PC-3 (cell line): ENCODE measurements at regions not wholly inside any gene's neighbourhood (a gene's known extent, or its start where the extent isn't known, plus 50 kb on each side); places are given as distances from the start of the nearest gene placed in this dataset.

Experiments
- EZH2 ChIP-seq: fragments of 300-600 bp; sonication (generic); IDR thresholded peaks from one replicate; pipeline ENCODE4 v1.6.1; 2017; ENCODE audit warnings: antibody characterized with exemption, mild to moderate bottlenecking, low read length; ENCODE audit not compliant: unreplicated experiment
- TF ChIP-seq, protein P1 (sequence below): fragments of 300-600 bp; sonication (generic); conservative IDR thresholded peaks from 2 replicates; pipeline ENCODE4 v1.5.1; 2017; ENCODE audit warnings: antibody characterized with exemption, low read depth, mild to moderate bottlenecking, low read length

- TF ChIP-seq, protein P1, sequence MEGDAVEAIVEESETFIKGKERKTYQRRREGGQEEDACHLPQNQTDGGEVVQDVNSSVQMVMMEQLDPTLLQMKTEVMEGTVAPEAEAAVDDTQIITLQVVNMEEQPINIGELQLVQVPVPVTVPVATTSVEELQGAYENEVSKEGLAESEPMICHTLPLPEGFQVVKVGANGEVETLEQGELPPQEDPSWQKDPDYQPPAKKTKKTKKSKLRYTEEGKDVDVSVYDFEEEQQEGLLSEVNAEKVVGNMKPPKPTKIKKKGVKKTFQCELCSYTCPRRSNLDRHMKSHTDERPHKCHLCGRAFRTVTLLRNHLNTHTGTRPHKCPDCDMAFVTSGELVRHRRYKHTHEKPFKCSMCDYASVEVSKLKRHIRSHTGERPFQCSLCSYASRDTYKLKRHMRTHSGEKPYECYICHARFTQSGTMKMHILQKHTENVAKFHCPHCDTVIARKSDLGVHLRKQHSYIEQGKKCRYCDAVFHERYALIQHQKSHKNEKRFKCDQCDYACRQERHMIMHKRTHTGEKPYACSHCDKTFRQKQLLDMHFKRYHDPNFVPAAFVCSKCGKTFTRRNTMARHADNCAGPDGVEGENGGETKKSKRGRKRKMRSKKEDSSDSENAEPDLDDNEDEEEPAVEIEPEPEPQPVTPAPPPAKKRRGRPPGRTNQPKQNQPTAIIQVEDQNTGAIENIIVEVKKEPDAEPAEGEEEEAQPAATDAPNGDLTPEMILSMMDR: no peak
- TF ChIP-seq EZH2: no peak
Observed at GRCh38 chr18:43668866-43669265, 391.6 kb upstream of the SYT4 start.
